VCaP (cell line): ENCODE measurements at regions not wholly inside any gene's neighbourhood (a gene's known extent, or its start where the extent isn't known, plus 50 kb on each side); places are given as distances from the start of the nearest gene placed in this dataset.

ENCODE experiments used
- H3K27ac ChIP-seq: fragments of 450-650 bp; 2 replicates; pipeline ENCODE4 v1.5.1; 2017
- TF ChIP-seq, protein P1 (sequence below): fragments of 450-650 bp; conservative IDR thresholded peaks from 2 replicates; pipeline ENCODE4 v1.5.1; 2017; ENCODE audit warnings: mild to moderate bottlenecking, moderate library complexity

DNA sequence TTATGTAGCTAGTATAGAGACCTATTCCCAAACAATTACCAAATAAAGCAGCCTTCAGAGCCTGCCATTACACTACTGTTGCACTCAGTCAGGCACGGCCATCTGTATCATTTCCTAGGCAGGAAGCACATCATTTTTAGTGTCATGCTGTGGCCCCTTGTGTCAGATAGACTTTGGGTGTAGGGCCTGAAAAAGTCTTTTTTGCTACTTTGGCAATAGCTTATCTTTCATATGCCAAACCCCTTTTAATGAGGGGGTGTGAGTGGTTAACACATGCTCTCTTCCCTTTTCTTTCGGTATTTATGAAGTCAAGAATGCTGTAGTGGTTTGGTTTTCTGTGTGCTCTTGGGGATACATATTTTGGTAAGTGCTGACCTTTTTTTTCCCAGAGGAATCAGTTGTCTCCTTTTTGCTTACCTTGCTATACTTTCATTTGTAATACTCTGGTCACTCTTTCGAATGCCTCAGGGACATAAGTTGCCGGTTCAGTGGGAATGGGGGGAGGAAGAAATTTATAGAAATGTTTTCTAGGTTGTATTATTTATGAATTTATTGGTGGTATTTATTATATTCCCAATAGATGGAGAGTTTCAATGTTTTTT lies 209.8 kb downstream of the CSNK1G3 start:
- no peak overlapping the region for H3K27ac ChIP-seq
- TF ChIP-seq, protein P1, sequence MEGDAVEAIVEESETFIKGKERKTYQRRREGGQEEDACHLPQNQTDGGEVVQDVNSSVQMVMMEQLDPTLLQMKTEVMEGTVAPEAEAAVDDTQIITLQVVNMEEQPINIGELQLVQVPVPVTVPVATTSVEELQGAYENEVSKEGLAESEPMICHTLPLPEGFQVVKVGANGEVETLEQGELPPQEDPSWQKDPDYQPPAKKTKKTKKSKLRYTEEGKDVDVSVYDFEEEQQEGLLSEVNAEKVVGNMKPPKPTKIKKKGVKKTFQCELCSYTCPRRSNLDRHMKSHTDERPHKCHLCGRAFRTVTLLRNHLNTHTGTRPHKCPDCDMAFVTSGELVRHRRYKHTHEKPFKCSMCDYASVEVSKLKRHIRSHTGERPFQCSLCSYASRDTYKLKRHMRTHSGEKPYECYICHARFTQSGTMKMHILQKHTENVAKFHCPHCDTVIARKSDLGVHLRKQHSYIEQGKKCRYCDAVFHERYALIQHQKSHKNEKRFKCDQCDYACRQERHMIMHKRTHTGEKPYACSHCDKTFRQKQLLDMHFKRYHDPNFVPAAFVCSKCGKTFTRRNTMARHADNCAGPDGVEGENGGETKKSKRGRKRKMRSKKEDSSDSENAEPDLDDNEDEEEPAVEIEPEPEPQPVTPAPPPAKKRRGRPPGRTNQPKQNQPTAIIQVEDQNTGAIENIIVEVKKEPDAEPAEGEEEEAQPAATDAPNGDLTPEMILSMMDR = no peak

DNA sequence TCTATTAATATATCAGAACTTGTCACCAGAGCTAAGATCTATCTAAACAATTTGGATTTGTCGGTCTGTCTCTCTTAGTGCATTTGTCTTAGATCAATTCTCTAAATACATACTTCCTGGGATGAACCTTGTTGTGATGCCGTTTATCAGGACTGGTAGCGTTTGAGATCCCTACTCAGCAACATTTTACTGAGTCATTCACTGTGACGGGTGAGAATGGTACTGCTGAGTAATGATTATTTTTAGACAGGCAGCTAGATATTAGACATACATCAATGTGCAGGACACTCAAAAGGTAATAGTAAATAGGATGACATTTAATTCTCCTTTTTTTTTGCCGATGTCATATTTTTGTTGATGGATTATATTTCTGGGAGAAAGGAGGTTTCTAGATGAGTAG lies 209.0 kb downstream of the CSNK1G3 start:
- H3K27ac ChIP-seq = no peak overlapping the region
- TF ChIP-seq, protein P1 = no peak

GRCh38 chr5:123720339-123720738 lies 208.4 kb downstream of the CSNK1G3 start:
- H3K27ac ChIP-seq = no peak overlapping the region
- TF ChIP-seq, protein P1 = no peak

DNA sequence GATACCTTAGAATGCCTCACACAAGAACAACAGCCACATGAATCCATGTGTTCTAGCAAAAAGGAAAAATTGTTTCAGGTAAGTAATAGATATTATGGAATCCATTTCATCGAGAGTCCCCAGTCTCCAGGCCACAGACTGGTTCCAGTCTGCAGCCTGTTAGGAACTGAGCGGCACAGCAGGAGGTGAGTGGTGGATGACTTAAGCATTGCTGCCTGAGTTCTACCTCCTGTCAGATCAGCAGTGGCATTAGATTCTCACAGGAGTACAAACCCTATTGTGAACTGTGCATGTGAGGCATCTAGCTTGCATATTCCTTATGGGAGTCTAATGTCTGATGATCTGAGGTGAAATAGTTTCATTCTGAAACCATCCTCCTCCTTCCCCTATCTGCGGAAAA lies 207.0 kb downstream of the CSNK1G3 start:
- TF ChIP-seq, protein P1 = no peak
- H3K27ac ChIP-seq = no peak overlapping the region

DNA sequence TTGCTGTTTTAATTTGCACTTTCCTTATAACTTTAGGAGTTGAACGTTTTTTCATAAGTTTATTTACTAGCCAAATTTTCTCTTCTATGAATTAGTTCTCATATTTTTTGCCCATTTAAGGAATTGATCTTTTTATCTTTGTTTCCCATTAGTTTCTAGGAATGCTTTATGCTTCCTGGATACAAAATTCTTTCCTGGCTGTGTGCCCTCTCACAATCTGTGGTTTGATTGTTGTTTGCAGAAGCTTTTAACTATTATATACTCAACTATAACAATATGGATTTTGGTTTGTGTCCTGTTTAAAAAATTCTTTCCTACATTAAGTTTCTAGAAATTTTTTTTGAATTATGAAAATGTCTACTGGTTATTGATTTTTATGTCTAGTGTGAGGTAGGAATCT lies 206.3 kb downstream of the CSNK1G3 start:
- no peak overlapping the region for H3K27ac ChIP-seq
- TF ChIP-seq, protein P1 = no peak

- TF ChIP-seq, protein P1 = no peak
- H3K27ac ChIP-seq = no peak overlapping the region
Measured at GRCh38 chr5:123717139-123717538, 205.2 kb downstream of the CSNK1G3 start.

DNA sequence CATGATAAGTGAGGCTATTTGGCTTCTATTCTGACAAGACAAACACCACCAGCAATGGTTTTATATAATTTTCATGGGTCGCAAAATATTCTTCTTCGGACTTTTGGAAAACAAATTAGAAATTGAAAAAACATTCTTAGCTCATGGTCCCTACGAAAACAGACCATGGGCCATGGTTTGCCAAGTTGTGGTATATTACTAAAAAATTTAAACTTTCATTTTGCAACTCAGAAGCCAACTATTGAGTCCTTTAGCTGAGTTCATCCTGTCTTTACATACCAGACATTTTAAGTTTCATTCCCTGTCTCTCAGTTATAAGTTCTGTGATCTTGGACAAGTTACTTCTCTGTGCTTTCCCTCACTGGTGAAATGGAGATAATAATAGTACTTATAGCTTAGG lies 198.1 kb downstream of the CSNK1G3 start:
- H3K27ac ChIP-seq = no peak overlapping the region
- TF ChIP-seq, protein P1 = no peak
